ENCODE measurements at regions not wholly inside any gene's neighbourhood (a gene's known extent, or its start where the extent isn't known, plus 50 kb on each side); places are given as distances from the start of the nearest gene placed in this dataset.
"Not testable (repeated sequence)": the region's sequence is repeated elsewhere in the genome, so short reads cannot be mapped to it uniquely, and the experiment has no call there.

GRCh38 chr5:32534041-32534440 lies 51.3 kb upstream of the SUB1 start:
- no peak for DNase-seq

DNA sequence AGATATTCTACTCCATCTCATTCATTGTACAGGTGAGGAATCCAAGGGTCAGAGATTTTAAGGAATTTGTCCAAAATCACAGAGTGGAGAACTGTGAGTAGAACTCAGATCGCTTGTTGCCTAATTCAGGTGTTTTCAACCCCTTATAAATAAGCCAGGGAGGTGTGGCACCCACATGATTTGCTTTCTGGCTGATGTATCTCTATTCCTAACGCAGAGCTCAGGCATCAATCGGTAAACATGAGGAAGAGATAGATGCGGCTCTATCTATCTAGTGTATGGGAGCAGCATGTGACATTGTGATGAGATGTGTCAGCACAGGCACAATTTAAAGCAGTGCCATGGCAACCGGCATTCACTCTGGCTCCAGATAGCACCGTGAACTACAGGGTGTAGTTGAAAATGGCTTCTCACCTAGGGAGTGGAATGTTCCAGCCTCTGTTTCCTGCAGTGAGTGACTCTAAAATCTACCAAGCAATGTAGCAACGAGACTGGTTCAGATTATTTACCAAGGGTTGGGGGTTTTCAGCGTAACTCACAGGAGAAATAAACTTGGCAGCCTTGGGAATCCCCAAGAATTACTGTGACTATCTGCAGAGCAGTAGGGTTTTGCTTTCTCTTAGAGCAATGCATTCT lies 53.4 kb upstream of the SUB1 start:
- DNase-seq = no peak

- DNase-seq = not testable (repeated sequence)
These were observed 58.0 kb upstream of the SUB1 start for GRCh38 chr5:32527321-32527720.

DNA sequence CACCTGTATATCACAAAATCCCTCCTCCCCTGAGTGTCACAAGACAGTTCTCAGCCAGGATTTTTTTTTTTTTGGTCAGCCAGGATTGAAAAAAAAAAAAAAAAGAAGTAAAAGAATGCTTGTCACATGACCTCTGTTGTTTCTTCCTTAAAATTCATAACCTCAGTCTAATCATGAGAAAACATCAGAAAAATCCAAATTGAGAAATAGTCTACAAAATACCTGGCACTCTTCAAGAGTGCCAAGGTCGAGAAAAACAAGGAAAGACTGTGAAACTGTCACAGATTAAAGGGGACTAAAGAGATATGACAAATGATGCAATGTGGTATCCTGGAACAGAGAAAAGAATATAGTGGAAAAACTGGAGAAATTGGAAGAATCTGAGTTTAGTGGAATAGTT lies 58.5 kb upstream of the SUB1 start:
- no peak for DNase-seq

DNA sequence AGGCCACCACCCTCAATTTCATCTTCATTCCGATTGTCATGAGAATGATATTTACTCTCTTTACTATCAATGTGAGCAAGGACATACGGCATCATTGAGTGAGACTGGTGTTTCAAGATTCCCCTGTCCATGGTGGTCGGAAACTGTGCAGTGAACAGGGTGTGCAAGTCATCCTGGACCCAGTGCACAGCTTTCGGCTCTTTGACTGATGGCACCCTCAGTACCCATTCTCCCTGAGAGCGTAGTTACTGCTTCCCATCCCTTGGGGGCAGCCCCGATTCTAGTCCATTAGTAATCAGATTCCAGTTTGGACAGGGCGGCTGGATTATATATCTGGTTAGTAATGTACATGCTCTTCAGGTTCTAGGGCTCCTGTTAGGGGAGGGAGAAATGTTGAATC lies 61.7 kb upstream of the SUB1 start:
- no peak for DNase-seq

- DNase-seq = no peak
These were observed 62.8 kb upstream of the SUB1 start for GRCh38 chr5:32522429-32523143.

GRCh38 chr5:32521481-32521880 lies 63.9 kb upstream of the SUB1 start:
- DNase-seq = no peak

DNA sequence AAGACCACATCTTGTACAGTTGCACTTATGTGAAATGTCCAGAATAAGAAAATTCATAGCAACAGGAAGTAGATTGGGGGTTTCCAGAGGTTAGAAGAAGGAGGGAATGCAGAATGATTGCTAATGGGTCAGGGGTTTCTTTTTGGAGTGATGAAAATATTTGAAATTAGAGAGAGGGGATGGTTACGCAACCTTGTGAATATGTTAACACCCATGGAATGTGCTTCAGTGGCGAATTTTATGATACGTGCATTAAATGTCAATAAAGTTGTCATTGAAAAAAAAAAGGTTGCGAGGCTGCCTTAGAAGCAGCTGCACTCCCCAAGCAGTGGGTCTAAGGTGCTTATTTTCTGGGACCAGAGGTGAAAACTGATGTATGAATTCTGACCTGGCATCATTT lies 64.4 kb upstream of the SUB1 start:
- DNase-seq = no peak

GRCh38 chr5:32520356-32520755 lies 65.0 kb upstream of the SUB1 start:
- DNase-seq = no peak

GRCh38 chr5:32519508-32519907 lies 65.8 kb upstream of the SUB1 start:
- no peak for DNase-seq

DNA sequence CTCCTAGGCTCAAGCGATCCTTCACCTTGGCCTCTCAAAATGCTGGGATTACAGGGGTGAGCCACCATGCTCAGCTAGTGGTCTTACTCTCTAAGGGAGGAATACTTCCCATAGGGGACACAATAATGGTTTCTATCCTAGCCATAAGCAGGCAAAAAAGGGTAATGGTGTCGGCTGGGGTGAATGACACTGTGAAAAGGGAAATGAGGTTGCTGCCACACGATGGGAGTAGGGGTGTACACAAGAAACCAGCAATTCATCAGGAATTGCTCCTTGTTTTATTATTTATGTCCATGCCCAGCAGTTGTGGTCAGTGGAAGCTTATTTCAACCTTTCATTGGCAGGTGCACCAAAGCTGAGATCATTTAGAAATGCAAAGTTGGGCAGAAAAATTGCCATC lies 70.3 kb upstream of the ZFR start:
- no peak for DNase-seq

- DNase-seq = no peak
These were observed 68.4 kb upstream of the ZFR start for GRCh38 chr5:32512926-32513325.

GRCh38 chr5:32511776-32512374 lies 67.3 kb upstream of the ZFR start:
- DNase-seq = no peak

GRCh38 chr5:32510860-32511259 lies 66.3 kb upstream of the ZFR start:
- no peak for DNase-seq

GRCh38 chr5:32508806-32509805 lies 64.6 kb upstream of the ZFR start:
- no peak for DNase-seq

GRCh38 chr5:32507738-32508434 lies 63.3 kb upstream of the ZFR start:
- DNase-seq = no peak

GRCh38 chr5:32506799-32507198 lies 62.3 kb upstream of the ZFR start:
- DNase-seq = no peak

DNA sequence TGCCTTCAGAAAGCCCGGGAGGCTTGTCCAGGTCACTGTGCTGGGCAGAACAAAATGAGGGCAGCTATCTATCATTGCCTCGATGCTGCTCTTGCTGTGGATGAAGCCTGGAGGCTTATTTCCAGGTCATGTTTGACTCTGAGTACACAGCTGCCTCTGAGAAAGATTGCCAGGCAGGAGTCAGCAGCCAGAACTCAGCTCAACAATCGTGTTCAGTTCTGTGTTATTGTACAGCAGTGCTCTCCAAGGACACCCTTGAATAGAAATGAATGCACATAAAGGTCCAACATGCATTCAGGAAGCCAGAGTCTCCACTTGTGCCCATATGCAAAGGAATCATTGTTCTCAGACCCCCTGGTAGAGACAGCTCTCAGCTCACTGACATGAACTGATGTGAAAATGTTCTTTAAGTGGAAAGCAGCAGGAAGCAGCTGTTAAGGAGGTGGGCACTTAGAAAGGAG lies 61.7 kb upstream of the ZFR start:
- no peak for DNase-seq

- DNase-seq = no peak
These were observed 61.2 kb upstream of the ZFR start for GRCh38 chr5:32505756-32506155.

- DNase-seq = peak; percentile 97
These were observed 60.6 kb upstream of the ZFR start for GRCh38 chr5:32504989-32505596.

- DNase-seq = no peak
These were observed 59.9 kb upstream of the ZFR start for GRCh38 chr5:32504329-32504988.

Measured in DMS 273 treated with DMSO at 0.1 percent for 48 hours (cell line).